ENCODE measurements at regions not wholly inside any gene's neighbourhood (a gene's known extent, or its start where the extent isn't known, plus 50 kb on each side); places are given as distances from the start of the nearest gene placed in this dataset.
A peak's percentile ranks its signal among the peaks of the same experiment; 100 is the strongest.

DNA sequence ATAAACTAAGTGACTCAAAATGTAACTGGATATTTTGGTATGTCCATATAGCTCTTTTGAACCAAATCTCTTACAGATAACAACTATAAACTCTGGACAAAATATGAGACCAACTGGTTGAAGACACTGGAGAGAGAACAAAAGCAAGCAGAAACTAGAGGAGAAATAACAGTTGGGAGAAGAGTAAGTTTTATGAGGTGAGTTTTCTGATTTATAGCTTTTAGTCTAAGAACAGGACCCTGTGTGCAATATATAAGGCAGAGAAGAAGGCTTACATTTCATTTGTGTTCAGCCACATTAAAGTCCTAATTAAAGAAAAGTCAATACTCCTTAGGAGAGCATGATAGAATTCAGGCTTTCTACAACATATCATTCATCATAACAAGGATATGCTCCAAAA is 71.0 kb upstream of the AMOTL1 start:
- TF ChIP-seq, protein P1, sequence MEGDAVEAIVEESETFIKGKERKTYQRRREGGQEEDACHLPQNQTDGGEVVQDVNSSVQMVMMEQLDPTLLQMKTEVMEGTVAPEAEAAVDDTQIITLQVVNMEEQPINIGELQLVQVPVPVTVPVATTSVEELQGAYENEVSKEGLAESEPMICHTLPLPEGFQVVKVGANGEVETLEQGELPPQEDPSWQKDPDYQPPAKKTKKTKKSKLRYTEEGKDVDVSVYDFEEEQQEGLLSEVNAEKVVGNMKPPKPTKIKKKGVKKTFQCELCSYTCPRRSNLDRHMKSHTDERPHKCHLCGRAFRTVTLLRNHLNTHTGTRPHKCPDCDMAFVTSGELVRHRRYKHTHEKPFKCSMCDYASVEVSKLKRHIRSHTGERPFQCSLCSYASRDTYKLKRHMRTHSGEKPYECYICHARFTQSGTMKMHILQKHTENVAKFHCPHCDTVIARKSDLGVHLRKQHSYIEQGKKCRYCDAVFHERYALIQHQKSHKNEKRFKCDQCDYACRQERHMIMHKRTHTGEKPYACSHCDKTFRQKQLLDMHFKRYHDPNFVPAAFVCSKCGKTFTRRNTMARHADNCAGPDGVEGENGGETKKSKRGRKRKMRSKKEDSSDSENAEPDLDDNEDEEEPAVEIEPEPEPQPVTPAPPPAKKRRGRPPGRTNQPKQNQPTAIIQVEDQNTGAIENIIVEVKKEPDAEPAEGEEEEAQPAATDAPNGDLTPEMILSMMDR (IDR thresholded peaks at IDR 0.05; ENCODE audit: insufficient read depth, low read depth, low read length, missing control alignments), result no peak
- H3K4me3 ChIP-seq (ENCODE audit: low read length), result no peak overlapping the region
- no peak for DNase-seq (ENCODE audit: low read depth)

DNA sequence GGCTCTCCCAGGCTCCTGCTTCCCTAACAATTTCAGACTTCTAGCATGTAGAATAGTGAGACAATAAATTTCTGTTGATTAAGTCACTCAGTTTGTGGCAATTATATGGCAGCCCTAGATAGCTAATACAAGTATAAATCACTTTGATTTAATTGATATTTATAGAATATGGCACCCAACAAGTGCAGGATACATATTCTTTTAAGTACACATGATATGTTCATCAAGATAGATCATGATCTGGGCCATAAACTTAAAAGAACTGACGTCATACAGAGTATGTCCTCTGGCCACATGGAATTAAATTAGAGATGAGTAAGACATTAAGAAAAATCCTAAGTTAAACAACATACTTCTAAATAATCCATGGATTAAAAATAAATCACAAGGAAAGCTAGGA is 67.5 kb upstream of the AMOTL1 start:
- TF ChIP-seq, protein P1 (IDR thresholded peaks at IDR 0.05; ENCODE audit: insufficient read depth, low read depth, low read length, missing control alignments), result no peak
- DNase-seq (ENCODE audit: low read depth), result no peak
- H3K4me3 ChIP-seq (ENCODE audit: low read length), result no peak overlapping the region

DNA sequence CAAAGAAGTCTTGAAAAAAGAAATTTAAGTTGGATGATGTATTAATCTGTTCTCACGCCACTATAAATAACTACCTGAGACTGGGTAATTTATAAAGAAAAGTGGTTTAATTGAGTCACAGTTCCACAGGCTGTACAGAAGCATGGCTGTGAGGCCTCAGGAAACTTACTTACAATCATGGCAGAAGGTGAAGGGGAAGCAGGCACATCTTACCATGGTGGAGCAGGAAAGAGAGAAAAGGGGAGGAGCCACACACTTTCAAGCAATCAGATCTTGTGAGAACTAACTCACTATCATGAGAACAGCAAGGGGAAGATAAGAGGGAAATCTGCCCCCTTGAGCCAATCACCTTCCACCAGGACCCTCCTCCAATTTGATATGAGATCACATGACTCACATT is 65.7 kb upstream of the AMOTL1 start:
- DNase-seq (ENCODE audit: low read depth), result no peak
- TF ChIP-seq, protein P1 (IDR thresholded peaks at IDR 0.05; ENCODE audit: insufficient read depth, low read depth, low read length, missing control alignments), result no peak

GRCh38 chr11:94705419-94705818 is 62.7 kb upstream of the AMOTL1 start:
- H3K4me3 ChIP-seq (ENCODE audit: low read length), result no peak overlapping the region
- no peak for DNase-seq (ENCODE audit: low read depth)
- TF ChIP-seq, protein P1 (IDR thresholded peaks at IDR 0.05; ENCODE audit: insufficient read depth, low read depth, low read length, missing control alignments), result no peak

More for the DNA sequence above, 65.7 kb upstream of the AMOTL1 start:
- H3K4me3 ChIP-seq (ENCODE audit: low read length), result no peak overlapping the region

DNA sequence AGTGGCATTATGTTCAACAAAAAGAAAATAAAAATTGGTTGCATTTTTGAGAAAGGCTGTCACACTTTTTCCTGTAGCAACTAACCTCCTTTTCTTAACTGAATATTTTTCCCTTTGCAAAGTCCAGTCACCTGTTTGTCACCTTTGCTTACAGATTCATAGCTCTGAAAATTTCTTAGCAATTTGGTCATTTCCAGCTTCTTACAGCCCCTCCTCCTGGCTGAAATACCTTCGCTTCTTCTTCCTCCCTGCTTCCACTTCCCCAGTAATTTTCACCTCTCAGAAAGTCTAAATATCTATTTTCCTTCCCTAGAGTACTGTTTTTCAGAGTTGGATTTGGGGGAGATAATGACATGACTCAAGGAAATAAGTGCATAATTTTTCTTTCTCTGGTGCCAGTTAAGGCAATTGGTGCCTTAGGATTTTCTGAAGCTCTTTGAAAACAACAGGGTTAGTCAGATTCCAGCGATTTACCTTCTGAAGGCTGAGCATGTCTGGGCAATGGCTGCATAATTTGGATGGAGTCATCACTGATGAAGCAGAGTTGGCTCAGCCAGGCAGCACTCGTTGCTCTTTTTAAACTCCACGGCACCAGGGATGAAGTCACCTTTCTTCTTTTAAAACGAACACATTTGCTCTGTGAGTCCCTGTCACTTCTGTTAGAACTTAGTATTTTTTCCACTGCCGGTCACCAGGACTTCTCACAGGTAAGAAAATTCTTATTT is 62.1 kb upstream of the AMOTL1 start:
- TF ChIP-seq, protein P1 (IDR thresholded peaks at IDR 0.05; ENCODE audit: insufficient read depth, low read depth, low read length, missing control alignments), result no peak
- DNase-seq (ENCODE audit: low read depth), result peak; percentile 99
- H3K4me3 ChIP-seq (ENCODE audit: low read length), result peak overlapping the region; percentile 84

- DNase-seq (ENCODE audit: low read depth), result no peak
- TF ChIP-seq, protein P1 (IDR thresholded peaks at IDR 0.05; ENCODE audit: insufficient read depth, low read depth, low read length, missing control alignments), result no peak
- H3K4me3 ChIP-seq (ENCODE audit: low read length), result peak overlapping the region; percentile 84
Measured at GRCh38 chr11:94708176-94708575, 60.0 kb upstream of the AMOTL1 start.

DNA sequence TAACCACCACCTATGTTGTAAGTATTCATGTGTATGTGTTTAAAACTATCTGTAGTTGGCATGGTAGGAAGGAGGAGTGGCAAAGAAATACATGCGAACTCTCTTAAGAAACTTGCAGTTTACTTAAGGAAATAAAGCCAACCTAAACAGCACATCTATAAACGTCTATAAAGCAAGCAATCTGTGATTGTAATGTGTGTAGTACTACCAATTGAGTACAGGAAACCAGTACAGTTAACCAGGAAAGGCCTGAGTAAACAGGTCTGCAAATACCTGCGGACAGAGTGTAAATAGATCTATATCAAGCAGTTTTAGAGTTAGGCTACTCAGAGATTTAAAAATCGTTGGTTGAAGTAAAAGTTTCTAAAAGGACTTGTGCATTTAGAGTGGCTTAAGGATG is 59.5 kb upstream of the AMOTL1 start:
- TF ChIP-seq, protein P1 (IDR thresholded peaks at IDR 0.05; ENCODE audit: insufficient read depth, low read depth, low read length, missing control alignments), result no peak
- DNase-seq (ENCODE audit: low read depth), result peak; percentile 15
- H3K4me3 ChIP-seq (ENCODE audit: low read length), result peak overlapping the region; percentile 84

Data from epithelial cell of esophagus (primary cell).